HG02759 (cell line): ENCODE measurements at regions not wholly inside any gene's neighbourhood (a gene's known extent, or its start where the extent isn't known, plus 50 kb on each side); places are given as distances from the start of the nearest gene placed in this dataset.
"Not testable (repeated sequence)": the region's sequence is repeated elsewhere in the genome, so short reads cannot be mapped to it uniquely, and the experiment has no call there.

ENCODE experiments used
- ATAC-seq: cut with Tn5 transposase; IDR thresholded peaks from one replicate; pipeline ENCODE4 v1.9.1; 2021; ENCODE audit warnings: mild to moderate bottlenecking, moderate library complexity; ENCODE audit not compliant: unreplicated experiment

DNA sequence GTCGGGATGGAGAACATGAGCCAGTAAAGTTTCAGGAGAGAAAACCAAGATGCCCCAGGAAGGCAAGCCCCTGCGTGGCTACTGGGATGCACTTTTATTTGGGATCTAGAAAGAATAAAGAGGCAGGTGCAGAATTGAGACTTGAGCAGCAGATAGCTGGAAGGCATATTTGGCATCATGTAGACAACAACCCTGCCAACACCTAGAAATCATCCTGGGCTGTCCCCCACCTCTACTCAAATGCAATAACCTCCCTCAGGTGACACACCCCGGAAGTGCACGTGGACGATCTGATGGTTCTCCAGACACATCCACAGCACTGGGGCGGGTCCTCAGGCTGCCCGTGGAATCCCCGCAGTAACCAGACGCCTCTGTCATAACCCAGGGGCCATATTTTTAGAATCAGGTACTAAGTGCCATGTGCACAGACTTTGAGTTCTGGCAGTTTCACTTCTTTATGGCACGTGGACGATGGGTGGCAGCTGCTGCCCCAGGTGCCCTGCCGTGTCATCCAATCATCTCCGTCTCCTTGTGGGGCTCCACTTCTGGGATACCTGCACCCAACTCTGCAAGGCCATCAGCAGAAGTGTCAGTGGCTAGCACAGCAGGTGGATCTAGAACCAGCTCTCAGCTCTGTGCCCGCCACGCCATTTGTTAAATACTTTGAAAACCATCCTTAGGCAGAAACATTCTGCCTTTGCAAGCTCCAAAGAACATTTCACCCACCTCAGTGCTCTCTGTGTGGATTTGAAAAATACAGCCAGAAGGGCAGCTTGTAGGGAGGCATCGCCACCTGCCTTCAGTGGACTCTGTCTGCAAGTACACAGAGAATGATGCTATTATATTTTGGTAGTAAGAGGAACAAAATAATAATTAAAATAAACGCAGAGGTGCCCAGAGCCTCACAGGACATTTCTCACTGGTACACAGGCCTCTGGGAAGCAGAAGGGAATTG, 771.7 kb upstream of the TMEM132C start:
- no peak for ATAC-seq

DNA sequence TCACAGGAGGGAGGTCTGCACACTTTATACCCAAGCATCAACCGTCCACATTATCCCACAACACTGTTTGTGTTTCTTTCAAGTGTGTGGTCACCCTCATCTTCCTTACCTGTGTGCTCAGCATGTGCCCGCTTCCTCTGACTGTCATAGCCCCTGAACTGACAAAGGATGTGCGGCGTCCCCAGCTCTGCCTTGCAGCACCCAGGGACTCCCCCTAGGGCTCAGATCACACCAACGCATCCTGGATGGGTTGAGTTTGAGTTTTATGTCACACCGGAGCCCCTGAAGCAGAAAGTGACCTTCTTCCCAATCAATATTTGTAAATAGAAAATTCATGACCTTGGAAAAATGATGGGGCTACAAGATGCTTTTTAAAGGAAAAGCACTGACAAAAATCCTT, 770.7 kb upstream of the TMEM132C start:
- ATAC-seq, result no peak

DNA sequence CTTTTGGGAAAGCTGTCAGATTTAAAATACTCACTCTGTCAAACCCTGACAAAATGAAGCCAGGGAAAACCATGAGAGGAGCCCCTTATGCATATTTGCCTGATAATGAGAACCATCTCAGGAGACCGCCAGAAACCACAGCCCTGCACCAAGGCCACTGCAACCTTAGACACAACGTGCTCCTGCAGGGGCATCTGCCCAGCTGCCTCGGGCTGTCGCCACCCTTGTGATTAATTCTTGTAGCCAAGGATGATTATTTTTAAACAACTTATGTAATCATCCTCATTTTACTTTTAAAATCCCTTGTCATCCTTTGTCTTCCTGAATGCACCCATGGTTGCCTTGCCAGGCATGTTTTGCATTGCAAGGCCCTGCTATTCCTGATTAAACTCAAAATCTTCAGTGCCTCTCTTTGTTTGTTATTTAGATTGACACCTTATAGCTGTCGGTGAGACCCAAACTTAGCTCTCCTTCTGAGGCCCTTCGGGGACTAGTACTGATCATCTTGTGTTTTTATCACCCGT, 766.4 kb upstream of the TMEM132C start:
- no peak for ATAC-seq

DNA sequence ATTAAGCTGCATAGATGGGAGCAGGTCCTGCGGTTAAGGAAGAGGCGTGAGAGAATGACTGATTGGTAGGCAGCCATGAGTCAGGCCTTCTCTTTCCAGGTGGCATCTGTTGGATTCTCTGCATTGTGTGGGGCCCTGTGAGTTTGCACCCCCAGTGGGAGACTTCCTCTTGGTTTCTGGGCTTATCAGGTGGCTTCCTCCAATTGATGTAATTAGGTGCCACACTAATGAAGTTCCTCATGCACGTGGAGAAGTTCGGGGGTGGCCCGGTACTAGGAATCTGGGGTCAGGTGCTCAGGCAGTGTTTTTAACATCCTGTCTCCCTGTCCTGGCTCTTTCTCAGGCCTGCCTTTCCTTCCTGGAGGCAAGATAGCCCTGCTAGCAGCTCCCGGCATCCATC, 765.1 kb upstream of the TMEM132C start:
- no peak for ATAC-seq

DNA sequence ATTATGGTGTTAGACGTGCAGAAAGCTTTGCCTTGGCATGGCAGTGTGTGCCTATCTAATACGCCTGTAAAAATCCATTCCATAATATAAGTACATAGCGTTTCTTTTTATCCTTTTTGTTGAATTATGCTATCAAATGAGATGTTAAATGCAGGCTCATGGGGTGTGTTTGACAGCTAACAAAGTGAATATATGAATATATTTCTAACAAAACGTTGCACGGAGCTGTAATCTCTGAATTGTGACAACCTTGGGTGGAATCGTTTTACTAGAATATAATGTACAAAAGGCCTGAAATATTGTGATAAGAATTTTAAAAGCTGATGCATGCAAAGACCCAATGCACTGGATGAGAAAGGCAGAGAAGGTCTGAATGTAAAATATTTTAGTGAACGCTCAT, 763.7 kb upstream of the TMEM132C start:
- ATAC-seq, result no peak

DNA sequence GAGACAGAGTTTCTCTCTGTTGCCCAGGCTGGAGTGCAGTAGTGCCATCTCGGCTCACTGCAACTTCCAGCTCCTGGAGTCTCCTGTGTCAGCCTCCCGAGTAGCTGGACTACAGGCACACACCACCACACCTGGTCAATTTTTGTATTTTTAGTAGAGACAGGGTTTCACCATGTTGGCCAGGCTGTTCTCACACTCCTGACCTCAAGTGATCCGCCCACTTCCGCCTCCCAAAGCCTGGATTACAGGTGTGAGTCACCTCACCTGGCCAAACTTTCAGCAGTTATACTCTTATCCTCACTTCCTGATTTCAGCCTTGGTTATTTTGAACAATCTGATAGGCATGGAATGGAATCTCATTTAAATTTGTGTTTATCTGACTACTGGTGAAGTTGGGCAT, 763.0 kb upstream of the TMEM132C start:
- not testable (repeated sequence) for ATAC-seq

DNA sequence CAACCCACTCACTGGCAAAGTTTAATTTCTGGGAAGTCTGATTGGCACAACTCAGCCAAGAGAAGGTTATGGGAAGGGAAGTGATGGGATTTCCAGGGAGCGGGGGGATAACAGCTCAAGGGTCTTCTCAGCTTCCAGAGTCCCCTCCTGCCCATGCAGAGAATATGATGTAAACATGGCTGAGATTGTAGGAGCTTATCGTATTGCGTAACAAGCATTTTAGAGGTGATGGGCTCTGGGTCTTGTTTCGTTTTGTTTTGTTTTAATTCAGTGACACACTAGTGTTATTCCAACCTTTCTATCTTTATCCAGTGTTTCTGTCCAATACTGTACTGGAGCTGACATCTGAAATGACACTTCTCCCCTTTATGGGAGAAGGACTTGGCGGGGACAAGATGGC, 762.1 kb upstream of the TMEM132C start:
- no peak for ATAC-seq

DNA sequence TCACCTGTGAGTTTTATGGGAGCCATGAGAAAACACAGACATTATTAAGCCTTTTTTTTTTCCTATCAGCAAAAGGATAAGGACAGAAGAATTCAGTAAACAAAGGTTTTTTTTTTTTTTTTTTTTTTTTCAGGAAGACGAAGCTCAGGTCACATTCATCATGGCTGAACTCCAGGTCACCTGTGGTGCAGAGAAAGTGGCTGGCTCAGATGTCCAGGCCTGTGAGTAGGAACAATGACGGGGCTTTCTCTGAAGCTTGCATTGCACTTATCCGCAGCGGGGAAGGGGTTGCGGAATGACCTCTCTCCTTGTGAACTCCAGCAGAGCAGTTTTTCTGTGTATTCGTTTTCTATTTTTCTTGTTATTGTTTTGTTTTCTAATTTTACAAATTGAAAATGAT, 759.6 kb upstream of the TMEM132C start:
- ATAC-seq, result no peak

DNA sequence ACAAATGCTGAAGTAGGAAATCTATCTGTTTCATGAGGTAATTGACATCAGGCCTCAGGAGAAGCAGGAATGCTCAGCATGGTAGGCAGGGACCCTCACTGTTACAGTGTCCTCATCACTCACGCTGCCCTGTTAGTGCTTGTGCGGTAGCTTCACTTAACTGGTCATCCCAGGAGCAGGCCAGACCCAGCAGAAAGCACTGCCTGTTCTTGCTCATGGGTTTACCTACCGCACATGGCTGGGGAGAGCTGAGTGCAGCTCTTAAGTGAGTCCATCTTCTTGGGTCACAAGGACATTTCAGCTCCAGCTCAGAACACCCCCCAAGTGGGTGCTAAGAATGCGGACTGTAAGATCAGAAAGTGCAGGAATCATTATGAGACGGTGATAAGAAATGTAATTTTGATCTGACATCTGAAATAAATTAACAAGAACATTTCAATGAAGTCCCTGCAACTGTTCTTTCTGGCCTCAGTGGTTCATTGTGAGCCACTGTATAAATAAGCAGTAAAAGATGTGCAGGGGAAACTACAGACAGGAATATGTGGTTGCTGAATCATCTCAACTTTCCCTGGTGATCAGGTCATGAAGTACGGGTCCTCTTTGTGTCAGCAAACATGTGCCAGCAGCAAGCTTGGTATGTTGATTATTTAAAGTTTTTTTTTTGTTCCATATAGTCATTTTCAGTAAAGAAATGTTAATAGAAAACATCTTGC, 757.7 kb upstream of the TMEM132C start:
- no peak for ATAC-seq

DNA sequence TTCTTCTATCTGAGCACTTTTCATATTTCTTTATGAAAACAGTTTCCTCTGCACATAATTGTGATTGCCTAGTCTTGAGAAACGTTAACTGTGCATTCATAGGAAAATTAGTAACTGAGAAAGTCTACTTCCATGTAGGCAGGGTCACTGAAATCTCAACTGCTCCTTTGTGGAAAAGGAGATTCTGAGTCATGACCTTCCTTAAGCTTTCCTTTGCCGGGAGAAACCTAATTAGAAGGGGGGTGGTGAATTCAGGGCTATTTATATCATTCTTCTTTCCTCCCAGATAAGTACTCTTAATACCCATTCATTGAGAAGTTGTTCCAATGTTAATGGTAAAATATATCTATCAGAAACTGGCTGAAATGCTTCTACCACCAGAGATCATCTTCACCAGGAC, 751.0 kb upstream of the TMEM132C start:
- no peak for ATAC-seq

DNA sequence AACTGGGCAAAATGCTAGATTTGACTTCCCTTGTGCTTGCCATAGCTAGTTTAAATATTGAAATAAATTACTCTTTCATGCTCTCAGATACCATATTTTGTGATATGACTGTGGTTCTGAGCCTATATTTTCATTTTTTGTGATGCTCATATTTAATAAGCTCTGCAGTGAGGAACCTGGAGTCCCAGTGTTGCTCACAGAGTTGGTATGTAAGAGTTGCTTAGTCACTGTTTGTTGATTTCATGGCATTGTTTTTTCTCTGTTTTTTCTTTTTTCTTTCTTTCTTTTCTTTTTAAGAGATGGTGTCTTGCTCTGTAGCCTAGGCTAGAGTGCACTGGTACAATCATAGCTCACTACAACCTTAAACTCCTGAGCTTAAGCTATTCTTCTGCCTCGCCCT, 750.5 kb upstream of the TMEM132C start:
- no peak for ATAC-seq

DNA sequence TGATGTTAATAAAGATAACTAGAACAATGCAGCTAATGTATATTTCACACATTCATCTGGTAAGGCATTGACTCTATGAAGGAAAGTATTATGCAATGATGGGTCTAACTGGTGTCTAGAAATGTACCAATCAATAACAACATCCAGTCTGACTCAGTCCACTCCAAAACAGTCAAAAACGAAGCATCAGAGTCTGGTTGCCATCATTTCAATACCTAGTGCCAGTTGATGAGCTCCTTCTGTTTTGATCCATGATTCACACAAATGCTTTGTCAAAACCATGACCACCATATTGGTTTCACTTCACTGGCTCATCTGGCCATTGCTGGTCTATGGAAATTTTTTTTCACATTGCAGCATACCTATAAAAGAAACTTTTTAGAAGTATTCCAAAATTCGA, 747.2 kb upstream of the TMEM132C start:
- no peak for ATAC-seq

DNA sequence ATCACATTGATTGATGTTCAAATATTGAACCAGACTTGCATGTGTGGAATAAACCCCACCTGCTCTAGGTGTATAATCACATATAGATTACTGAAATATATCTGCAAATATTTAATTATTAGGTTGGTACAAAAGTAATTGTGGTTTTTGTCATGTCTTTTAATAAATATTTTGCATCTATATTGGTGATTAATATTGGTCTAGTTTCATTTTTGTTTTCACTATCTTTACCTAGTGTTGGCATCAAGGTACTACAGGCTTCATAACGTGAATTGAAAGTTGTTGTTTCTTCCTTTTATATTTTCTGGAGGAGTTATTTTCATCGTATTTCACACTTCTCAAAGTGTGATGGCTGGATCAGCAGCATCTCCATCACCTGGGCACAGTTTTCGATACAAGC, 740.0 kb upstream of the TMEM132C start:
- ATAC-seq, result no peak

DNA sequence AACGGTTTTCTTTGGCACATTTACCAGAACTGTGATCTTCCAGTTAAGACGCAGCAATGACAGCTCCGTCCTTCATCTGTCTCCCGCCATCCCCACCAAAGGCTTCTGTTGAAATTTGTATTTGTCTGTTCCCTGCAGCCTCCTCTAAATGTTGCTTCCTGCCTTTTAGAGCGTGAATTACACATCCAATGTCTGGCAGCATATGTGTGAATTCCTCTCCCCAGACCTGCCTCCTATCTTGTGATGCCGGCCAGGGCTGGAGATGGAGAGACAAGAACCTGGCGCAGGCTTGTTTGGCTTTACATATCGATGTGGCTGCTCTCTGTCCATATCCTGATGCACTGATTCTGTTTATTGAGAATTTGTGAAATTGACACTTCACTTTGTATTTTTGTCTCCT, 738.4 kb upstream of the TMEM132C start:
- no peak for ATAC-seq

DNA sequence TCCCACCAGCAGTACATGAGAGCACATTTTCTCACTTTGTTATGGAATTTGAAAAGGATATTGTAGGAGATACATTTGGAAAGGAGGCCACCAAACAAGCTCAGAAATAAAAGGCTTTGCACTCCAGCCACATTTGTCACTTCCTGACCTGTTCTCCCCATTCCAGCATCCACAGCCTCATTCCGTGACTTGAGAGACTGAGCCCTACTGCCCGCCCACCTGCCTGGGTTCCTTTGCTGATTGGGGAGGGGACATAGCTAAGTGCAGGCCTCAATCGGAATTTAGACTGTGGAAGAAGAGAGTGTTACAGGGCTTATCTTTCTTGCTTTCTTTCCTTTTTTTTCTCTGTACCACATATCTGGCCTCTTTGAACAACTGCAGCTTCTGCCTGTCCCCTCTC, 735.4 kb upstream of the TMEM132C start:
- no peak for ATAC-seq

DNA sequence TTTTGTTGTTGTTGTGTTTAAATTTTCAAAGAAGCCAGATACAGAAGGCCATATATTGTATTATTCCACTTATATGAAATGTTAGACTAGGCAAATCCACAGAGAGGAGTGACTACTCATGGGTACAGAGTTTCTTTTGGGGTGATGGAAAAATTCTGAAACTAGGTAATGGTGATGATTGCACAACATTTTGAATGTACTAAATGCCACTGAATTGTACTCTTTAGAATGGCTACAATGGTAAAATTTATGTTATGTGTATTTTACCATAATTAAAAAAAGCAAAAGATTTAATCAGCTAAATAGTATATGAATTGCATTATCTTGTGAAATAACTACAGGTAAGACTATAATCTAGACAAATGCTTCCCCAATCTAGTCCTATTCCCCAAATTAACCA, 733.6 kb upstream of the TMEM132C start:
- no peak for ATAC-seq

DNA sequence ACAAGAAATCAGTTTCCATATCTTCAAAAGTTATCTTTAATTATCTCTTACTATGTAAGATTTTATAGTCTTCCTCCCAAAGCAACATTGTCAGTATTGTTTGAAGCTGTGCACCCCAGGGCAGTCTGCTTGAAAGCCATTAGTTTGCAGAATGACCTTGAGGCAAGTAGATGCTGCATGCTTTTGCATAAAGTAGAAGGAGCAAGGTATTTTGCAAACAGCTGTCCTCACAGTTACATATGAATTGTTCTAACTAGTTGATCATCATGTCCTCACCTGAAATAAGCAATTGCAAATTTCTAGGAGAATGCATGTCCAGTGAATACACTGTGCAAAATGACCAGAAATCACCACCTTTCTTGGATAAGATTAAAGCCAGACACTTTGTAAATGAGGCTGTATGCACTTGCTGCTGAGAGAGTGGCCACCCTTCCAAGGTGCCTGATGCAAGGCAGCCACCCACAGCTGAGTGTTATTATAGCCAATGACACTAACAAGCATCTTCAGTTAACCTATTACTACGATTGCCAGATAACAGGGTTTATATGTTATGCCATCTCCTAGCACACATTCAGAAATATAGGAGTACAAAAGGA, 730.0 kb upstream of the TMEM132C start:
- ATAC-seq, result no peak

DNA sequence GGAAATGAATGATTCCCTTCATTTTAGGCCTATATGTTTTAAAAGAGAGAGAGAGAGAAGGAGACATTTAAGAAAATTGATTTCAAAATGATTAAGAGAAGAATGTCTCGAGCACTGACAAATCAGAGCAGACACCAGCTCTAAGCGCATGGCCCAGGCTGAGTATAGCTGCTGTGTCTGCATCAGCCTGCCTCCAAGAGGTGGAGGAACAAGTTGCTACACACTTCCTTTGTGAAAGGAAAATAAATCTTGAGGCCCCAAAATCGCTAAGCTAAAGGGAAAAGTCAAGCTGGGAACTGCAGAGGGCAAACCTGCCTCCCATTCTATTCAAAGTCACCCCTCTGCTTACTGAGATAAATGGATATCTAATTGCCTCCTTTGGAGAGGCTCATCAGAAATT, 728.7 kb upstream of the TMEM132C start:
- ATAC-seq, result no peak

DNA sequence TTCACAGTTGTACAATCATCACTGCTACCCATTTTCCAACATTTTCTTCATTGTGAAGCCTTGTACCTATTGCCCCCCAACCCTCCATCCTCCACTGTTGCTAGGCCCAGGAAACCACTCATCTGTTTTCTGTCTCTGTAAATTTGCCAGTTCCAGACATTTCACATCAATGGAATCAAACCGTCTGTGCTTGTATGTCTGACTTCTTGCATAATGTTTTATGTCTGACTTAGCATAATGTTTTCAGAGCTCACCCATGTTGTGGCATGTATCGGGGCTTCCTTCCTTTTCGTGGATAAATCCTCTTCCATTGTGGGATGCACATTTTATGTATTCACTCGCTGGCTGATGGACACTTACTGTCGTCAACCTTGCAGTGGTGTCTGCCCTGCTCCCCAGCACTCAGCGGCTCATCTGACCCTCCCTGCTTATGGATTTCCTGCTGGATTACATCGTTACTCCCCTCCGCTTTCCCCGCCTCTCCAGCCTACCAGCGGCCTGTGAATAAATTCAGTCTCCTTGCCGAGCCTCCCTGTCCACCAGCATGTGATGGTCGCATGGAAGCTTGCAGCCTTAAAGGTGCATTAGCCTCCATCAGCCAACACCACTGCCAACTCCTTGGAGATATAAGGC, 727.6 kb upstream of the TMEM132C start:
- no peak for ATAC-seq

DNA sequence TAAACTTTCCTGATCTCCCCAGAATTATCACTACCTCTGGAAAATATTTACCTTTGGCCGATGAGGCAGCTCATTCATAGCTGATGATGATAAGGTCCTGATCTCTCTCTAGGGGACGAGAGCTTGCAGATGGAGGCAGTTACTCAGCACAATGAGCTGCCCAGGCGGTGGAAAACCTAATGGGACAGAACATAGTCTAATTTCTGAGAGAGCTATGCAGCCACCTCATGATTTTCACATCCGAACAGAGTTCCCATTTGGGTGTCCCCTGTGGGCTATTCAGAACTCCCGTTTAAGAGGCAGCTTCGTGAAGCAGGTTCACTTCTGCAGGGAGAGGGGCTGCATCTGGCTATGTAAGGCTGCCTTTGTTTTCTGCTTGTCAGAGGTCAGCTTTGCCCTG, 724.6 kb upstream of the TMEM132C start:
- no peak for ATAC-seq

DNA sequence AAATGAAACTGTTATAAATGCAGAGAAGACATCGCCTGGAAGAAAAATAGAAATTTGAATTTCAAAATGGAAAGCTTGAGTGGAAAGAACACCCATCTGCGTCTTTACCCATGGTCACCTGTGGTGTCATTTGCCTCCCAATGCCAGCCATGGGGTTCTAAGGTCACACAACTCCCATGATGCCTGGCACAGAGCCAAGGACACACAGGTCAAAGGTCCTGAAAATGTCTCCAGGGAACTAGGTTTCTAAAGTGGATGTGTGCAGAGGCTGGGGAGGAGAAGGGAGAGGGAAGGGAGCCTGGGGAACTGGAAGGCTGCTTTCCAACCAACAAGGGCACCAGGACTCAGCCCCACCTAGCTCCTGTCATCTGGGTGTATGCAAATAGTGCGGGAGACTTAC, 724.0 kb upstream of the TMEM132C start:
- no peak for ATAC-seq
